Muscle of arm (tissue), 1 donor: ENCODE measurements at regions not wholly inside any gene's neighbourhood (a gene's known extent, or its start where the extent isn't known, plus 50 kb on each side); places are given as distances from the start of the nearest gene placed in this dataset.
A peak's percentile ranks its signal among the peaks of the same experiment; 100 is the strongest.
"Not testable (repeated sequence)": the region's sequence is repeated elsewhere in the genome, so short reads cannot be mapped to it uniquely, and the experiment has no call there.

ENCODE experiments used
- DNase-seq: peaks from one replicate; pipeline ENCODE4 v3.0.0-alpha.2; 2013

- DNase-seq: no peak
Observed at GRCh38 chr17:20733923-20734322, 154.4 kb downstream of the CDRT15L2 start.

GRCh38 chr17:20735796-20736195, 156.3 kb downstream of the CDRT15L2 start:
- no peak for DNase-seq

GRCh38 chr17:20737636-20738035, 158.1 kb downstream of the CDRT15L2 start:
- not testable (repeated sequence) for DNase-seq

- DNase-seq: no peak
Observed at GRCh38 chr17:20771104-20771503, 191.6 kb downstream of the CDRT15L2 start.

- DNase-seq: no peak
Observed at GRCh38 chr17:20774472-20775135, 195.1 kb downstream of the CDRT15L2 start.

GRCh38 chr17:20775331-20775730, 195.8 kb downstream of the CDRT15L2 start:
- DNase-seq: no peak

GRCh38 chr17:20779521-20779920, 200.0 kb downstream of the CDRT15L2 start:
- no peak for DNase-seq

- no peak for DNase-seq
Observed at GRCh38 chr17:20781260-20781659, 201.7 kb downstream of the CDRT15L2 start.

- not testable (repeated sequence) for DNase-seq
Observed at GRCh38 chr17:20781869-20782268, 202.3 kb downstream of the CDRT15L2 start.

- DNase-seq: no peak
Observed at GRCh38 chr17:20783091-20783490, 203.6 kb downstream of the CDRT15L2 start.

- no peak for DNase-seq
Observed at GRCh38 chr17:20784100-20784665, 204.7 kb downstream of the CDRT15L2 start.

GRCh38 chr17:20787281-20787680, 207.8 kb downstream of the CDRT15L2 start:
- DNase-seq: no peak

- DNase-seq: no peak
Observed at GRCh38 chr17:20791626-20792025, 212.1 kb downstream of the CDRT15L2 start.

GRCh38 chr17:20794532-20794931, 215.0 kb downstream of the CDRT15L2 start:
- not testable (repeated sequence) for DNase-seq

GRCh38 chr17:20797292-20797691, 217.8 kb downstream of the CDRT15L2 start:
- DNase-seq: no peak

GRCh38 chr17:20800146-20800545, 220.6 kb downstream of the CDRT15L2 start:
- DNase-seq: peak; percentile 49

GRCh38 chr17:20805751-20806150, 226.2 kb downstream of the CDRT15L2 start:
- no peak for DNase-seq

- not testable (repeated sequence) for DNase-seq
Observed at GRCh38 chr17:20807566-20807965, 228.0 kb downstream of the CDRT15L2 start.

GRCh38 chr17:20815410-20815809, 227.4 kb downstream of the USP22 start:
- DNase-seq: not testable (repeated sequence)

GRCh38 chr17:20823905-20824304, 218.9 kb downstream of the USP22 start:
- DNase-seq: no peak

GRCh38 chr17:20825539-20825938, 217.3 kb downstream of the USP22 start:
- DNase-seq: no peak

- DNase-seq: not testable (repeated sequence)
Observed at GRCh38 chr17:20840453-20840852, 202.4 kb downstream of the USP22 start.

- DNase-seq: not testable (repeated sequence)
Observed at GRCh38 chr17:20840987-20841865, 201.6 kb downstream of the USP22 start.
